GM21619 (cell line): ENCODE measurements at regions not wholly inside any gene's neighbourhood (a gene's known extent, or its start where the extent isn't known, plus 50 kb on each side); places are given as distances from the start of the nearest gene placed in this dataset.
A peak's percentile ranks its signal among the peaks of the same experiment; 100 is the strongest.

ENCODE experiments used
- ATAC-seq: cut with Tn5 transposase; IDR thresholded peaks from one replicate; pipeline ENCODE4 v1.9.1; 2021; ENCODE audit not compliant: unreplicated experiment

DNA sequence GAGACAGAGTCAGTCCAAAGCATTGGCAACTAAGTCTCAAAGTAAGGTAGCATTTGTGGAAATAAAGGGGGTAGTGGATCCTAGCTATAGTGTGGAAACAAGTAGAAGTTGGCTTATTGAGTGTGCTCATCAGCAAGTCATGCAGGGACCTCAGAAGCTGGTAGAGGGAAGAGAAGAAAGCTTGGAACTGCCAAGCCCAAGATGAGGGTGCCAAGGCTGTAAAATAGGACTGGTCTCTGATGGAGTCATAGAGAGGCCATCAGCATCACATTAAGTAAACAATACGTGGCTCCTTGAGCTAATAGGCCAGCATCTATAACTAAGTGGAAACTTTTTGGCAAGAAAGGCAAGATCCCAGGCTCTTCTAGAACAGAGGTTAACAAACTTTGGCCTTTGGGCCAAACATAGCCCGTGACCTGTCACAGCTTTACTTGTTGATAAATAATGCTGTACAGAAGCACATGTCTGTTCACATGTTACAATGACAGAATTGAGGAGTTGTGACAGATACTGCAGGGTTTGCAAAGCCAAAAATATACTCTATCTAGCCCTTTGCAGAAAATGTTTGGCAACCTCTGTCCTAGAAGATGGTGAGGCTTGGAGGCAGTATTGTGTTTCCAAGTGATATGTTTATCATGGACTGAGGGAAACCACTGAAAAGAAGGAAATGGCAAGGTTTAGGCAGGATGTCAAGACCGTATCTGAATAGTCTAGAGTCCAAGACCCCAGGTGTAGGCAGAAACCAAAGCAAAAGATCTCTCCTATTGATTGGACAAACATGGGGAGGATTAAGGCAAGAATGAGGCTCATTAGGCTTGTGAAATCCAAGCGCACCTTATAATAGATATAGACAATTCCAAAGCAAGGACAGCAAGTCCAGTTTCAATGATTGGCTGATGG, 62.5 kb upstream of the CD44 start:
- ATAC-seq, result no peak

DNA sequence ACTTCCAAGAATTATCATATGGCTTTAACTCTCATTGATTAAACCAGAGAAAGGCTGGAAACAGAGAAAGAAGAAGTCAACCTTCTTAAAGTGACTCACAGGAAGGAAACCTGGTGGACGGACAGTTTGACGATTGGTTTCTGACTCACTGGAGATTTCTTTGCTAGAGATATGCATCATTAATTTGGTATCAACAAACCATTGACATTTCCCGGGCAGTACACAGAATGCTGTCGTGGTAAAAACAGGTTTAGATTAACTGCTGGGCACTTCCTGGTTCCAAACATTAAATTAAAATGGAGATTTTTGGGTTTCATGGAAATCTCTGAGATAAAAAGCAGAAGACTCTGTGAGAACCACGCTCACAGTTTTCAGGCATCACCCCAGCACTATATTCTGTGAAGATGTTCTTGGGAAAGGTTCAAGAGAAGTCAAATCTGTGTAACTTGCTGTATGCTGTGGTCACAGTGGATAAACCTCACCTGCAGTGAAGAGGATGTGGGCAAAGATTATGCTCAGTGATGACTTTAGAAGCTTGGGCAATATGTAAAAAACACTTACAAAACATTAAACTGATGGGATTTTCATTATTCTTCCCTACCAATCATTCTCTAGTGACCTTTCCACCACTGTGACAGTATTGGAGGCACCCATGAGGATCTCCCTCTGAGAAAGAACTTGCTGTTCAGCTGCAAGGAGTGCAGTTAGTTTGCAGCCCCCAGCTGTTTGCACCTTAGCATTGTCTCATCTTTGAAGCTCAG, 61.1 kb upstream of the CD44 start:
- ATAC-seq, result peak; percentile 44

DNA sequence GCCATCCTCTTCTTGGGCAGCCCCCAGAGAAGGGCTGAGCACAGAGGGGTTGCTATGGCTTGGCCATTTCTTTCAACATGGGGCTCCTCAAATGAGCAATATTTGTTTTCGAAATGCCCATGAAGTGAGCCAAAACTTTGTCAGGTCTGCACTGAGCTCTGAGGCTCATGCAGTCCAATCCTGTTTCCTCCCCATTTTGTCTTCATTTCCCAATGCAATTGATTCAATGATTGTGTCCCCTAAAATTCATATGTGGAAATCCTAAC, 60.6 kb upstream of the CD44 start:
- ATAC-seq, result no peak

DNA sequence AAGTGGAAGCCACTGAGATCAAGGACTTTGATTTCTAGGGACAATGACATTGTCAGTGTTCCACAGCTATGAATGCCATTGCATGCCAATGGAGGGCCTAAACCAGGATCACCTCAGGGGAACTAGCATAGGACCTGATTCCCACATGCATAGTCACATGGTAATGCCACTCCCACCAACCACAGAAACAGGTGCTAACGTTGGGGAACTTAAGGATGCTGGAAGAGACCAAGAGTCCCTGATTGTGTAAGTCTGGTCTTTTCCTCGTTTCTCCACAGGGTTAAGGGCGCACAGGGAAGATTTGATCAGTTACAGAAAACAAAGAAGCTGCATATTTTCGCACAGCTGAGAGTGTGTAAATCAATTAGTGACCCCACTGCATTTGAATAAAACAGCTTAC, 59.4 kb upstream of the CD44 start:
- ATAC-seq, result no peak

DNA sequence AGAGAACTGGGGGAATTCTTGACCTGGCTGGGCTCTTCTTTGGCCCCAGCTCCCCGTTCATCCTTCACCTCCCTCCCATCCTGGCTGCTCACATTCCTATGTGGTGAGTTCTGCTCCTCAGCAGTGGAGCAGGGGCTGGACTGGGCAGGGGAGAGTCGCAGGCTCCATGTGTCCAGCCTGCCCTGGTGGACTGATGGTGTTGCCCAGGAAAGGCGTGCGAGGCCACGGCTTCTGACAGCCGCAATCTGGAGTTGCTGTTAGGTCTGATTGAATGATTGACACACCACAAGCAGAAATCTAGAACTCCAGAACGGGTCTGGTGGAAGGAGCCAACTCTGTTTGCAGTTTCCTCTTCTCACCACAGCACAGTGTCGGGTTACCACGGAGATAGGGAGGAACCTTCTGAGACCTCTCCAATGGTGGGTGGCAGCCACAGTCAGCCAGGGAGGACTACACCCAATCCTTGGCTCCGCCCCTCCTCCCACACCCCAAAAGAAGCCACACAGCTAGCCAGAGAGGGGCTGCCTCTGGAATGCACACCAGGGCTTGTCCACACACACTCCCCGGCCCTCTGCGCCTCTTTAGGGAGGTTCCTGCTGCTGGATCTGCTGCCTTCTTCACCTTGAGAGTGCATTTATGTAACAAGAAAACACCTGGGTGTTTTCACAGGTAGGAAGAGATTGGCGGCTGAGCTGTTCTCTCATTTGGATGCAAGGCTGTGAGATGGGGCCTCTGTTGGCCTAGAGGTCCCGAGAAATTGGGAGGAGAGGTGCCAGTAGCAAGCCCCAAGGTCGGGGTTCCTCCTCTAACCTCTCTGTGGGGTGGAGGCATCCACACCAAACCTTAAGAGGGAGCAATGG, 56.4 kb upstream of the CD44 start:
- ATAC-seq, result peak; percentile 68

DNA sequence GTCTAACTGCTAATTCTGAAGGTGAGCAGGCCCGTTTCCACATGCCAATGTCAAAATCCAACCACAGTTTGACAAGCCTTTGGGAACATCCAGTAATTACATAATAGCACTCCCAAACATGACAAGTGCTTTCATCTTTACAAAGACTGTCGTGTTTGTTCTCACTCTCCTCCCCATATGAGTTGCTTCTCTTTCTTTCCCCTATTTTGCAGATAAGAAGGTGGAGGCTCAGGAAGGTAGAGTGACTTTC, 55.9 kb upstream of the CD44 start:
- no peak for ATAC-seq

DNA sequence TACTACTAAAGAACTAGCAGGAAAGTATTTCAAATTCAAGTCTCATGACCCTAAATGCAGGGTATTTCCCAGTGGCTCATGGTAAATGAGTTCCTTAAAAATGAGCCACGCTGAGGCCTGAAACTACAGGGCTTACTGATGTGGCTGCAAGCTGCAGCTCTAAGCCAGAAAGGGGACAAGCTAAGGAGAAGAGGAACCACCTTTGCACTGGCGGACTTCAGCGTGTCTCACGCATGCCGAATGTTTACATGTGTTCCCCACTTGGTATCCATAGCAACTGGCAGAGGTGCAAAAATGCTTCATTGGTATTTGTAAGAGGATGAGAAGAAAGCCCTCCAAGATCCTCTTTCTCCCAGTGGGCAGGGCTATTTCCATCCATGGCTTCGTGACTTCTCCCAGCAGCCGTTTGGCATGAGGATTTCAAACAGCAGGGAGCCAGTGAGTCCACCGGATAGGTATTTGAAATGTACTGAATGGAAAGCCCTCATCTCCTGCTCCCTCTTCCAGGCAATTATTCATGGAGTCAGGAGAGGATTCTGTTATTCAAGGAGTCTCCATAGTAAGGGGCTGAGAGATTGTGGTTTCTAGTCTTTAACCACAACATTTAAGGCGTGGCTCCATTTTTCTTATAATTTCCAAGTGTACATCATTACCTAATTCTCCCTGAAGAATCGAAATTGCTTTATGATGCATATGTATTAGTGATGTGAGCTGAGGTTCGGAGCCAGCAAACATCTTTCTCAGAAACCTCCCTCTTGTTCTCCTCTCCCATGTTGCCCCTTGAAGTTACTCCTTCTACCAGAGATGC, 55.3 kb upstream of the CD44 start:
- peak; percentile 56 for ATAC-seq

DNA sequence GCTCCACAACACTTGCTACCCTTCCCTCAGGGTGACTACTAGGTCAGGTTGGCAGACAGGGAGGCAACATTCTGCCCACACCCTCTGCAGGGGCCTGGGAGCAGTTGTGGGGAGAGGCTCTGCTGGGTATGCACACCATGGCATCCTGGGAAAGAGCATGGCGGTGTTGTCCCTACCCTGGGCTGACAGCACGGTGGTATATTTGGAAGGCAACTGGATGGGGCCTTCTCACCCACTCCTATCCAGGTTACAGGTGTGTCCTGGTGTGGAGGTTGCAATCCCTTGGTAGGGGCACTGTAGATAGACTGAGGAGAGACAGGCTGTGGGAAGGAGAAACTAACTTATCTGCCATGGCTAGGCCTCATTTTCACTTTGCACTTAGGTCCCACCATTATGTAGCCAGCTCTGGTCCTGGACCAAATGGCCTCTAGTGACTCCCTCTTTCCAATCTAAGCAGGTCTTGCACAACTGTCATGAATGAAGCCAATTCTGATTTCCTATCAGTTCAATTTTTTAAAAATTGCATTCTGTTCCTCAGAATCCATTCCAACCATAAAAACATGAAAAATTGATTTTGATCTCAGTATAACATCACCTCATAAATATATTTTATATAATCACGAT, 54.0 kb upstream of the CD44 start:
- no peak for ATAC-seq

DNA sequence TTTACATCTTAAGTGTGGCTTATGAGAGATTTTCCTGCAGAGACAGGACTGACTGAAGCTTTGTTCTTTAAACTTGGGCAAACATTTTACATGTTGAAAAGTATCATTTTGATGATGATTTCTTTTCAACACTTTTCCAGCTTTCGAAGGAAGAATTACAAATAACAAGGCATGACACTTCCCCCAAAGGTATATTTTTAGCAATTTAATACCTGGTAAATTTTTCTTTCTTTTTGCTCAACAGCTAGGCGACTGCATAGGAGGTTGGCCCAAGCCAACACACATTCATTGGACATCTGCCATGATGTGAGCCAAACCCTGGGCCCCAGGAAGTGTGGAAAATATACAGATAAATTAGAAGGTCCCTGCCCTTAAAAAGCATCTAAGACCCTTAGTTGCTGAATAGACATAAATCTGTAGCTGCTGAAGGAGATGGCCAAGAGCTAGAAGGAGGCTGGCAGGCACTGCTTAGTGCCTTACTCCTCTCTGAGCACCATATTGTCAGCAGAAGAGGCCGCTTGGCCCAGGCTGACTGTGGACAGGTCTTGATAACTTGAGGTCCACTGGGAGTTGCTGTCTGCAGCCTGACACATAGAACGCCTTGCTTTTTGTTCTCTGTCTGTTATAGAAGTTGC, 53.3 kb upstream of the CD44 start:
- ATAC-seq, result no peak

DNA sequence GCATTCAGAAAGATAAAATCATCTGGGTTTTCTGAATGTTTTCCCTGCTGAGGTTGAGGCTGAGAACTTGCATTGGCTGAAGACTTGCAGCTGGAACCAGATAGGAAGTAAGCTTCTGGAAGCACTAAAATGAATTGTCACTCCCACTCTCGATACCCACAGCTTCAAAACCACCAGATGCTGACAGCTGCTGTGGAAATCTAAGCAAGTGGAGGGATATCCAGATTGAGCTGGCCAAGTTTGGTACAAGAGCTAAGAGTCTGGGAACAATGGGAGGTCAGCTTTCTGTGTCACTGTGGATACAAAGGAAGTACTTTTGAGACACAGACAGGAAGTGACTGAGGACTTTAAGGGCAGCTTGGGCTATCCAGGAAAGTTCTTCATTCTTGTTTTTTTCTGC, 51.3 kb upstream of the CD44 start:
- no peak for ATAC-seq

DNA sequence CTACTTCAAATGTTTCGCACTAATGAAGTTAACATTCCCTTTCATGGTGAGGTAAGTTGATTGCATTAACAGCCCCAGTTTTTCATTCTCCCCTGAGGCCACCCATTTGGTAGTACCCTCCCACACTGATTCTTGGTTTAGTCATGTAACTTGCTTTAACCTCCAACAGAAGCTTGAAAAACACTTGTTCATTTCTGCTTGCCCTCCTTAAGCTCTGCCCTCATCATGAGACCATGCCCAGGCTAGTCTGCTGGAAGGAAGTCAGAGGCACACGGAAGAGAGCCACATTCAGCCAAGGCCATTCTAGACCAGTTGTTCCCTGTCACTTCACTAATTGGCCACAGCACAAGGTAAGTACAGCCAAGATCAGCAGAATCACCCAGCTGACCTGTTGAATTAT, 50.7 kb upstream of the CD44 start:
- ATAC-seq, result no peak

DNA sequence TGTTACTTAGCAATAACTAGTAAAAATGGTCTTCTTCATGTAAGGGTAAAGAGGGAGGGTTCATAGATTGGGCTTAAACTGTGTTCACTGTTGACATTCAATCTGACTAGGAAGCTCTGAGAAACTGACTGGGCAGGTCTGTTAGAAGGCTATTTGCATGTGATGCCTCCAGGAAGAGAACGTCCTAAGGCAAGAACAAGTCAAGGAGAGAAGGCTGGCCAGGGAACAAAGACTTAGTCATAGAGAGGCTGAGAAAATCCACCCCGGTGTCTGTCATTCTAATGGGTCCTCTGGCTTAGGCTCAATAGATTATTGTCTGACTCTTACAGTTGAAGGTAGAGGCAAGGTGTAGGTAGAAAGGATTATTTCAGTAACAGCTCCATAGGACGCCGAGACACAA, 50.3 kb upstream of the CD44 start:
- no peak for ATAC-seq
